SKM-1 (cell line): ENCODE measurements at regions not wholly inside any gene's neighbourhood (a gene's known extent, or its start where the extent isn't known, plus 50 kb on each side); places are given as distances from the start of the nearest gene placed in this dataset.

Source experiments
- DNase-seq: peaks from one replicate; lab custom pipeline; 2025; ENCODE audit not compliant: unreplicated experiment; lab: John Stamatoyannopoulos, UW

DNA sequence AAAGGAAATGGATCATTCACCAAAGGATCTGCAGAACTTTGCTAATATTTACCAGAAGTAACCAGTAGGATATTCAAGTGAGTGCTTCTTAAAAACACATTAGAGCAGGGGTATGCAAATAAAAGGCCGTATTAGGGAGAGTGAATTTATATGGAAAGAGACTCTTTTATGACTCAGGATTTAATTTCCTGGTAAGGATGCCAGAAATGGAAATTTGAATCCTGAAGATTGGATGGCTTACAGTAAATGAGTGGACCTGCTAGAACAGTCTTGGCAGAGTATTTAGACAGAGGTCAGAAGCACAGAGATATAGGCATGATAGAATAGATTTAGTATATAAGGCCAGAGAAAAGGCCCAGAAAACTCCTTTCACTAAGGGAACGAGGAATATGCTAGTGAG, 201.6 kb downstream of the SLITRK5 start:
- DNase-seq, result no peak

DNA sequence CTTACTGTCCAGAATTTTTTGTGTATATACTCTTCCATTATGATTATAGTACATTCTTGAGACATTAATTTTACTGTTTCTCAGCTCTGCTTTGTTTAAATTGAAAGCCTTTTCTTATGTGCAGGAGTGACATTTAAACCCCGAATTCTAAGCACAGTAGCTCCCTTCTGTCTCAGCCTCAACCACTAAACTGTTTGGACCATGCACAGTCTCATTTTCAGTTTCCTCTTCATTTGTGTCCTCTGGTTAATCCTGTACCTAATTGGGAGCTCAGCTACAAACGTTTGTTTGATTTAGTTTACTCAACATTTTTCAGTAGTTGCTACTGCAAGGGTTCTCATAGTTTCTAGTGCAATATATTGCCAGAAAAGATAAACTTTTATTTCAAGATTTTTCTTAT, 206.3 kb downstream of the SLITRK5 start:
- DNase-seq, result no peak

DNA sequence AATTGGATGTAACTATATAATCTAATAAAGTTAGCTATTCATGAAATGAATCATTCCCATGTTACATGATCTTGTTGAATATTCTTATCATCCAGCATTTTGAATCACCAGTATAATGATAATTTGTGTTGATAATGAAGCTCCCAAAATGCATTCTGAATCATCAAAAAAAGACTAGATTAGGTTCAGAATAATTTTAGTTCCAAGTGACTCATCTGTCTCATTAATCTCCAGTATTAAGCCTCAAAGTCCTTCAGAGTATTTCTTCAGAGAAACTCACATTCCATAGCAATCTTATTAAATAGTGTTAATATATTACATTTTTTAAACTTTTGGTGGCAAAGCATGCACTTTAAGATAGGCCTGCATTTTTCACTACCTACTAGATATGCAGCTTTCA, 207.5 kb downstream of the SLITRK5 start:
- DNase-seq, result no peak

DNA sequence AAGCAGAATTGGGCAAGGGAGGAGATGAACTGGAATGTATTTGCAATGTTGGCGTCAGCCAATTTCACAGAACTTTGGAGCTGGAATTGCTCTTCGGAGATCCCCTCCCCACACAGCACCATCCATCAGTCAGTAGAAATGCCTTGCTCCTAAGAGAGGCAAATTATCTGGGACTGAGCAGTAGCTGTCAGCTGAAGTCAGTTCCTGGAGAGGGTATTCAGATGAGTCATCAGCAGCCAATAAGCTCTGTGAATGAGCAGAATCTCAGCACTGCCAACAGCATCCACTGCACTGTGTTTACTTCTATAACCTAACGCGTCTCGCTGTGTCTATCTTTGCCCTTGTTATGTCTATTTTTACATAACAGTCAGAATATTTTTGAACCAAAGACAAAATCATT, 213.7 kb downstream of the SLITRK5 start:
- no peak for DNase-seq

DNA sequence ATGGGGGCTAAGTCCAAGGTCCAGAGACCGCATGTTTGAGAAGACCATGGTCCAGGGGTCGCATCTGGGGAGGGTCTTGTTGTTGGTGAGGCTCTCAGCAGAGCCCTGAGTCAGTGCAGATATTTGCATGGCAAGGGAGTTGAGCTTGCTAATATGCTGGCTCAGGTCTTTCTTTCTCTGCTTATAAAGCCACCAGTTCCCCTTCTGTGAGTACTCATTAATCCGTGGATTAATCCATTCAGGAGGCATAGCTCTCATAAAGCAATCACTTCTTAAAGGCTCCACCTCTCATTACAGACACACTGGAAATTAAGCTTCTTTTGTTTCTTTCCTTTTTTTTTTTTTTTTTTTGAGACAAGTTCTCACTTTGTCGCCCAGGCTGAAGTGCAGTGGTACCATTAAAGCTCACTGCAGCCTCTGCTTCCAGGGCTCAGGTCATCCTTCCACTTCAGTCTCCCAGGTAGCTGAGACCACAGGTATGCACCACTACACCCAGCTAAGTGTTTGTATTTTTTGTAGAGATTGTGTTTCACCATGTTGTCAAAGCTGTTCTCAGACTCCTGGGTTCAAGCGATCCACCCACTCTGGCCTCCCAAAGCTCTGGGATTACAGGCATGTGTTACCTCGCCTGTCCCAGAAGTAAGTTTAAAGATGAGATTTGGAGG, 216.4 kb downstream of the SLITRK5 start:
- DNase-seq, result no peak

DNA sequence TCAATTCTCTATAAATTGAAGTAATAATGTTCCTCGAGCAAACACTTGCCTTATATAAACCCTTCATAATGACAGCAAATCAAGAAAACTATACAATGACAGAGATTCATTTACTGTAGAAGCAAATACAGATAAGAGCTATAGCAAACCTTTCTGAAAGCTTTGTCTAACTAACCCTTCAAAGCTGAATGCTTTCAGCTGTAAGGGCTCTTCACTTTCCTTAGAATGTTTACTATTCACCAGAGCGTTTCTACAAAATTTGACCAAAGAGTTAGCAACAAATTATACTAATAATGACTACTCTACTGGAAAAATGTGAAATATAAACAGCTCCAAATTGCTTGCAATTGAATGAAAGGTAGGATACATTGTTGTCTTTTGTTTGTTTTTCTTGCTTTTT, 218.1 kb downstream of the SLITRK5 start:
- no peak for DNase-seq

DNA sequence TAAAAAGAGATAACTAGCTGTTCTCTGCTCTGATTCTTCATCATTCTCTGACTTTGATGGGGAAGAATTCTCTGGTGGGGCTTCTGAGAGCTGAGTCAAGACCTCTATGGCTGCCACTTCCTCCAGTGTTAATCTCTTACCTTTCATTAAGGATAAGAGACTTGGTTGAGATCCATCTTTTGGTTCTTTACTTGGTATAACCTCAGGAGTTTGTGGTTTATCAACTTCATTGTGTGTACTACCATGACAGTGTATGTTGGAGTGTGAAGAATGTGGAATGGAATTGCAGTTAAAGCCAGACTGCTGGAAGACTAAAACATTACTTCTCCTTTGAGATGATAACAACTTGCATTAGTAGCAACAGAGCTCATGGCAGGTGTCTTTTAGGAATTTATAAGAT, 222.0 kb downstream of the SLITRK5 start:
- DNase-seq, result no peak

DNA sequence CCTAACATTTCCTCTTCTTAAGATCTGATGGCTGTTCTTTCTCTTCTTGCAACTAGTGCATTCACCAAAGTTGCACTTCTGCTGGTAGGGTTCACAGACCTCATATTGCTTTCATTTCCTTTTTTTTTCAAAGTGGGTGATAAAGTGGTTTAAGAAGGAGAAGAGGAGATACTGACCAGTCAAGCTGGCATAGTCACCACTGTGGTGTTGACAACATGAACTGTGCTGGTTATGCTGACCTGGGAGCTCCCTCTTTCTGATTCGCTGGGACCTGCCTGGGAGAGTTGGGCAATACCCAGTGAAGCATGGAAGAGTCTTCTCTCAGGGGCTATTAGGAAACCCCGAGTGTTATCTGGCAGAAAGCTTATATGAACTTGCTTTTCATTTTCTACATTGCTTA, 222.9 kb downstream of the SLITRK5 start:
- peak; percentile 33 for DNase-seq

DNA sequence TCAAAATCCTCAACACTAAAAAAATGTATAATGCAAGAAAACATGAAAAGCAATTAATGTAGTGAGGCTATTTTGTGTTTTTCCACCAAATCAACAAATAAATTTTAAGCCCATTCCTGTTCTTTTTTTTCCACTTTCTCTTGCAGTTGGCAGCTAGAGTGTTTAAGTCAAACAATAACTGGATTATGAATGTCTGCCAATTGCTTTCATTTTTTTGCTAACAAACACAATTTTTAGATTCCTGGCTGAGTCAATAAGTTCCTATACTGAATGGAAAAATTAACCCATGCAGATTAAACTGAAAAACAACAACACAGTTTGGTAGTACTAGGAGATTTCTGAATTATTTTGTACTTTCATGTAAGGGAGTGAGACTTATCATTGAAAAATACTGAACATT, 232.4 kb downstream of the SLITRK5 start:
- no peak for DNase-seq

DNA sequence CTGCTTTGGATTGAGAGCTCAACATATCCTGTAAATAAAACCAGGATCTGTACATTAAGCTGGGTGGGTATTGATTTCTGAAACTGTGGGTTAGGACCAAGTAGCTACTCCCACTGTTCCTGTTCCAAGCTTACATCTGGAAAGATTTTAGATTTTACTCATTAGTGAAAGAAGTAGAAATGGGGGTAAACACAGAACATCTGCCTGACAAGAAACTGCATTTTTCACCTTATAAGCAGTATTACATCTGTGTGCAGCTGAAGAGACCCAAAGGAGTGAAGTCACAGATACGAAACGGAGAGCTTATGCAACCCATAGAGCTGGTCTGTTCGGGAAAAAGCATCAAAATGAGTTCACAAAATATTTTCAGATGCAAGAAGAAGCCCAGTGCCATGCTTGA, 235.2 kb downstream of the SLITRK5 start:
- no peak for DNase-seq

DNA sequence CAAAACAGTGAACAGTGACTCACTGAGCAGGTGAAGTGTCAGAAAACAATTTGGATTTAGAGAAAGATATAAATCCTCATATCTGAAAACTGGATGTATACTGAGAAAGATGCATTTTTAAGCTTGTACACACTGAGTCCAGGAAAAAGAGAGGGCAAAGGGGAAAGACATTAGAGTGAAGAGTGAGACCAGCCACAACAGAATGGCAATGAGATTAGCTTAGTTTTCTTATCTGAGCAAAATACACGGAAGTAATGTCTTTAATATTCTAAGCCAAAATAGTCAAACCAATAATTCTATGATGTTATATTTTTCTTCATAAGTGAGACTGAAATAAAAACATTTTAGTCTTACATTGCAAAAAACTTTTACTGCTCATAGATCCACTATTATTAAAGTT, 236.0 kb downstream of the SLITRK5 start:
- no peak for DNase-seq

DNA sequence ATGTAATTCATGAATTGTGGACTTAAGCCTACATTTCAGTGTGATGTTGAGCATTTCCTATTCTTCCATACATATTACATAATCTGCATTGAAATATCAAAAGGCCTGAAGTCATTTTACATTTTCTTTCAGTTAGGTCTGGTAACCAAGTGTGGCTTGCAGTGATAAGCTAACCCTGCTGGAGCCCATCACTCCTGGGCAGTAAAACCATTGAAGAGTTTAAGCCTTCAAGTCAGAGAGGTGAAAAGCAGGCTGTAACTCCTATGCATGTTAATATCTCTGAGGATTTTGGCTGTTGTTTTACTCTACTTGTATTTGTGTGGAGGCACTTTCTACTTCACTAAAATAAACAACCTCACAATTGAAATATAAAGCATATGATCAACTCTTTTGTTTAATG, 248.8 kb downstream of the SLITRK5 start:
- no peak for DNase-seq

DNA sequence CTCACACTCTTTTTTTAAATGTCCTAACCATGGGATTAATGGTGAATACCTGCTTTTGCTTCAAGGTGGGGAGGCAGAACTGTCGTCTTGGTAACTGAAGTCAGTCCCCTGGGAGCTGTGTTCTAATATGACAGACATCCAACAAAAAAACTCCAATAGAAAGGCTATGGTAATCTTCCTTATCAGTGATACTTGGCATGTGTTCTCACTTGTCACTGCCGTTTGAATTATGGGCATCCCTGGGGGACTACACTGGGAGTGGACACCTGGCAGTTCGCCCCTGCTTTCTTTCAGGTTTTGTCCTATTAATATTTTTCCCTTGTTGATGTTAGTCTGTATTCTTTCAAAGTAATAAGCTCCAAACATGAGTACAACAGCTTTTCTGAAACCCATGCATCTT, 252.6 kb downstream of the SLITRK5 start:
- no peak for DNase-seq

DNA sequence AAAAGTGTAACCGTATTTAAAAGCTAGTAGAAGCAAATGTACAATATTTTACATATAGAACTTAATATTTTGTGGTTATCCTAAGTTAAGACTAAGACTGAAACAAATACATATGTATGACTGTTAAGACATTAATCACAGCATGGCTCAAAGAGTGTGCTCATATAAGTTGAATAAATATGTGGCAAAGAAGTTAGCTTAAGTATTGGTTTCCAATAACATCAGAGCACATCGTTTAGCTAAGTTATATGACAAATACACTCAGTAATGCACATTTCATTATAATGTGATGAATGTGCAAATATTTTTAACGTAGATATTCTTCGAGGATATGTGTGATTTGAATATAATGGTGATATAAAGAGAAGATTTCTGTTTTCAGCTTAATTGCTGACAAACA, 253.8 kb downstream of the SLITRK5 start:
- no peak for DNase-seq

DNA sequence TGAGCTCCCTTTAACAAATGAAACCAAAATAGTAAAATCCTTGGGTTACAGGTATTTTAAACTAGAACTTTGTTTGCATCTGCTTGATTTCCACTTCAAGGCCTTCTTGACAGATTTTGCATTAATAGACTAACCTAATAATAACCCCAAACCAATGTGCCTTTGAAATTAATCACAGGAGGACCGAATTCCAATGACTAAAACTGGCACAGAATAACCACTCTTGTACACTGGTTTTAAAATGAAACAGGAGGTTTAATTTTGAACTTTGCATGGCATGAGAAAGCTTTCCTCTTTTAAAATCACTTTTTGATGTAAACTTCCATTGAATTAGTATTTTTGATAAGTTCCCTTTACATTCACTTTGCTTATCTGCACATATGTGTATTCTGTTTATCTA, 269.6 kb downstream of the SLITRK5 start:
- DNase-seq, result no peak

DNA sequence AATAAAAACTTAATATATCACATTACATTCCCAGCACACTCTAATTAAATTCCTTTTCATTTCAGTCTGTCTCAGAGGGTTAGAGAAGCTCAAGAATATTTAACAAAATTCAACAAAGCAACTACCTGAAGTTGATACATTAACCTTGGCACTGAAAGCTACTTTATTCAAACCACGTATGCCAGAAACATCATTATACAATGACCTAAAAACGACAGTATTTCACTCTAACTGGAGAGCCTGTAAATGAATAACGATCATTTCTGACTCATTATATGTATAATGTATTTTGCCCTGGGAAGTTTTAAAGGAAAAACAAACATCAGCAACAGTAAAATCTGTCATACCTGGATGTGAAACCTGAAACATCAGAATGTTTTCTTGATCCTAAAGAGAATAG, 270.1 kb downstream of the SLITRK5 start:
- no peak for DNase-seq

DNA sequence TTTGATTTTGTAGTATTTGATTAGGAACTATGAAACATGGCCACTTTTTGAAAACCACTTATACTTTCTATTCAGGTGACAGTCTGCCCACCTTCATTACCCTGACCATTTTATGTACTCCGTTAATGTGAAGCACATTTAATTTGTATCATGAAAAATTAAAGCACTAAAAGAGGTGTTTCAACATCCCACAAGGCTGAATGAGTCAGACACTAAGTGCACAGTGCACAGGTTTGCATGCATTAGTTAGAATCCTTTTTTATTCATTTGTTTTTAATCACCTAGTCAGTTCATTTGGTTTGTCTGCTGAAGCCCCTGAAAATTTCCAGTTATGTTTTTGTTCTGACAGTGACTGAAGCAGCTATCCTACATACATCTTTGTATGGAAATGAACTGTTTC, 271.0 kb downstream of the SLITRK5 start:
- DNase-seq, result no peak

DNA sequence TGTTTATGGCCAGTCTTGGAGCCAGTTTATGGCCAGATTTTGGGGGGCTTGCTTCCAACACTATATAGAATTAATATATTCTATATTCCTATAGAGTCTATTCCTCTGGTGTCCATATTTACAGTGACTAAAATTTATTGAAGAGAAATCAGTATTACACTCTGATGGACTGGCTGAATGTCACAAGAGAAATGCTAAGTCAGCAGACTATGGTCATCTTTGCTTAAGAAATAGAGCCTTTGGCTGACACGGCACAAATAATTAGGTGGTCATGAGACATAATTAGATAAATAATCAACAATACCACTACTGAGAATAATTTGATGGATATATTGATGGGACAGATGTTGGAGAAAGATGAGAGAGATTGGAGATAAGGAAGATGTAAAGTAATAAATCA, 272.9 kb downstream of the SLITRK5 start:
- no peak for DNase-seq

DNA sequence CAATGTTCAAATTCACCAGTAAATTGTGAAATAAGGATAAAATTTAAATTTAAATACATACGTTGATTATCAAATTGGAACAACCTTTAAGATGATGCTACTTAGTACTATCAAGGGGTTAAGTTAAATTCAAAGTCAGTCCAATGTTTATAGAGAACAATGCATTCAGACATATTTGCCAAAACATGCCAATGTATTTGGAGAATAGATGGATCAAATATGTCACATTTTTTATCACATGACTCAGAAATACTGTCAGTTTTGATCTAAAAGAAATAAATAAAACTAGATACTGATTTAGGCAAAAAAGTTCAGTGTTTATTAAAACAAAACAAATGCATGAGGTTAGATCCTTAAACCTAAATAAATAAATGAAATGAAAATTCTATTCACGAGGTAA, 281.2 kb downstream of the SLITRK5 start:
- DNase-seq, result no peak

DNA sequence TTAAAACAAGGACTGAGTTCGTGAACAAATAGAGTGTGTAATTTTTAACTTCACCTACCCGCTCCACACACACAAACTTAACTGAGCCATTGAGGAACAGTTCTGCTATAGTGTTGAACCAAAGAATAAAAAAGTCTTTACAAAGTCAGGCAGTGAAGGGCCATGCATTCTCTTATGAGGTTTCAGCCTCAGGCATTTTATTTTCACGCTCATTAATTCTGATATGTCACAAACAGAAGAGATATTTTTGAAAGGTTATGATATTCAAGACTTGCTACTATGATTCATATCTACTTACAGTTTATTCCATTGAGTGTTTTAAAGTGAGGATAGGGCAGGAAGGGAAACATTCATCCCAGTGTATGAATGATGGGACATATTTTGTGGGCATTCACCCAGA, 282.2 kb downstream of the SLITRK5 start:
- no peak for DNase-seq

DNA sequence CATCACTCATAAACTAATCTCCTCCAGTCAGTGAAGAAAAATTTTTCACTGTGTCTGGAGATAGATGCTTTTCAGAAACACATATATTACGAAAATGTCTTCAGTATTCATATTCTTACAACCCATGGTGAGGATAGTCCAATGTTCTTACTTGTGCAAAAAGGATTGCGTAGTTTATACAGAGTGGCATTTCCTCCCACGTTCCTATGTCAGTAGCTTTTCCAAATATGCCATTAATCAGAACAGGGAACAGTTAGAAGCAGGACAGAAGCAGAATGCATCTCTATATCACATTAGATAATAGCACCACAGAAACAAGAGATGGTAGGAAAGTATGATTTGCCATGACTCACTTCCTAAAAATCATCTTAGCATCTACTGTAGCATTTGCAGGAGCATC, 282.9 kb downstream of the SLITRK5 start:
- DNase-seq, result no peak

DNA sequence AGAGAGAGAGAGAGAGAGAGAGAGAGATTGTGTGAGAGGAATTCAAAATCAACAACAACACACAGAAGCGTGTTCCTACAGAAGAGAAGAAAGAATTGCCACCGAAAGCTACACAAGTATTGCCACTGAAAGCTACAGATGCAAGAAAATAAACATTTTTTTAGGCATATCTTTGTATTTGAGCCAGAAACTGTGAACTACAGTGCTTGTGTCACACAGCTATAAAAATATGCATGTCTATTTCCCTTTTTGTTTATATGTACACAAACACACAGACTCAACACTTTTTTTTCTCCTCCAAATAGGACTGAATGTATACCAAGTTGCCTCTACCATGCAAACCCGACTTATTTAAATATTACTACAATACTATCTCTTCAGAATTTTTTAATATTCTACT, 290.4 kb downstream of the SLITRK5 start:
- DNase-seq, result no peak

DNA sequence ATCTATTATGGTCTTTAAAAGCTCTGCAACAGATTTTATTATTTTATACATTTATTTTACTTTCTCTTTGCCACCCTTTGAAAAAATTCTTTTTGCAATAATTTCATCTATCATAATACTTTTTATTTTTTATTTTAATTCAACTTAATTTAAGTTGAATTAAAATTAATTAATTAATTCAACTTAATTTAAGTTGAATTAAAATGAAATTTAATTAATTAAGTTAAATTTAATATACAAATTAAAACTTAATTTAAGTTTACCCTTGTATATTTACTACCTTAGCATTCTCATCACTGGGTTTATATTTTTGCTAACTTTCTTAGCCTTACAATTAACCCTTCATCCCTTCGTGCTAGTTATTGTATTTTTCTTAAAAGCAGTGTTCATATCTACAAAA, 301.4 kb downstream of the SLITRK5 start:
- DNase-seq, result no peak

DNA sequence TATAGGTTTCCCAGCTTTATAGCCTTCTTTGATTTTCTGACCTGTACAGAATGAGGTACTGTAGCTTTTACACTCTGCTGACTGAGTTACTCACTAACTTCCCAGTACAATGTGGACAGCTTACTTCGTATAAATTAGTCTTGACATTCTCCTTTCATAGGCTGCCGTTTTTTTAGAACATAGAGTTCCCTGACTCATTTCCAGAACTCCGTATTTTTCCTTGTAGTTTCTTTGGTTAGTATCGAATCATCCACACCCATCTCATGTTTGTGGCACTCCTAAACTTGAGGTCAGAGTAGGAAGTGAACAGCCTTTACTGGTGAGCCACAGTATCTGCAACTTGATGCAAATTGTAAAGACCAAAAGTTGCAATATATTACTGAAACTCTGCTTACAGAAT, 303.9 kb downstream of the SLITRK5 start:
- no peak for DNase-seq
